ENCODE measurements at regions not wholly inside any gene's neighbourhood (a gene's known extent, or its start where the extent isn't known, plus 50 kb on each side); places are given as distances from the start of the nearest gene placed in this dataset.

DNA sequence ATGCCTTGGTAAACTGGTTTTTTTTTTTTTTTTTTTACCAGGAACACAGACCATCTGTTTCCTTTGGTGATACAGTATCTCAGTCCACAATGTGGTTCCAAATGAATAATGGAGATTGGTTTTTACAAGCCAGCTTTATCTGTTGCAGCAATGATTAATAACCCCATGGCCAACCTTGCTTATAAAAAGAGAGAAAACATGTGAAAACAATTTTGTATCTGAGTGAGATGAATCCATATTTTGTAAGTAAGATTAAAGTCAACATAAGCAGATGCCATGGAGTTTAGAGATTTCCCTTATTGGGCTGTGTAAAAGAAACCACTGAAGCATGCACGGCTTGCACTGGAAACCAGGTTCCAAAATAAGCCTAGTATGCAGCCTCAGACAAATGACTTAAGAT lies 108.6 kb upstream of the CNTNAP5 start:
- no peak for TF ChIP-seq SMC3 (IDR thresholded peaks at IDR 0.05)
- TF ChIP-seq, protein P1, sequence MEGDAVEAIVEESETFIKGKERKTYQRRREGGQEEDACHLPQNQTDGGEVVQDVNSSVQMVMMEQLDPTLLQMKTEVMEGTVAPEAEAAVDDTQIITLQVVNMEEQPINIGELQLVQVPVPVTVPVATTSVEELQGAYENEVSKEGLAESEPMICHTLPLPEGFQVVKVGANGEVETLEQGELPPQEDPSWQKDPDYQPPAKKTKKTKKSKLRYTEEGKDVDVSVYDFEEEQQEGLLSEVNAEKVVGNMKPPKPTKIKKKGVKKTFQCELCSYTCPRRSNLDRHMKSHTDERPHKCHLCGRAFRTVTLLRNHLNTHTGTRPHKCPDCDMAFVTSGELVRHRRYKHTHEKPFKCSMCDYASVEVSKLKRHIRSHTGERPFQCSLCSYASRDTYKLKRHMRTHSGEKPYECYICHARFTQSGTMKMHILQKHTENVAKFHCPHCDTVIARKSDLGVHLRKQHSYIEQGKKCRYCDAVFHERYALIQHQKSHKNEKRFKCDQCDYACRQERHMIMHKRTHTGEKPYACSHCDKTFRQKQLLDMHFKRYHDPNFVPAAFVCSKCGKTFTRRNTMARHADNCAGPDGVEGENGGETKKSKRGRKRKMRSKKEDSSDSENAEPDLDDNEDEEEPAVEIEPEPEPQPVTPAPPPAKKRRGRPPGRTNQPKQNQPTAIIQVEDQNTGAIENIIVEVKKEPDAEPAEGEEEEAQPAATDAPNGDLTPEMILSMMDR (IDR thresholded peaks at IDR 0.05) = no peak
- no peak for TF ChIP-seq CBX2 (IDR thresholded peaks at IDR 0.05; ENCODE audit: borderline replicate concordance, low read depth)
- no peak for TF ChIP-seq RCOR1 (IDR thresholded peaks at IDR 0.05; ENCODE audit: low read depth, low read length)
- TF ChIP-seq REST (IDR thresholded peaks at IDR 0.05) = no peak
- no peak for TF ChIP-seq CEBPB (IDR thresholded peaks at IDR 0.05)
- no peak for TF ChIP-seq HOXB5 (CRISPR knock-in tag; IDR thresholded peaks at IDR 0.05)
- no peak for TF ChIP-seq HMGXB4 (CRISPR knock-in tag; IDR thresholded peaks at IDR 0.05; ENCODE audit: borderline replicate concordance)
- TF ChIP-seq POLR2A (IDR thresholded peaks at IDR 0.05; ENCODE audit: low read length) = no peak
- no peak for TF ChIP-seq E2F6 (IDR thresholded peaks at IDR 0.05; ENCODE audit: borderline replicate concordance, low read depth)
- no peak for TF ChIP-seq MAX (IDR thresholded peaks at IDR 0.05)
- no peak for TF ChIP-seq POLR2AphosphoS2 (conservative IDR thresholded peaks at IDR 0.05; ENCODE audit: low read length)
- TF ChIP-seq JUNB (IDR thresholded peaks at IDR 0.05) = no peak
- no peak for TF ChIP-seq TP53 (CRISPR knock-in tag; IDR thresholded peaks at IDR 0.05)
